HL-60 (cell line): ENCODE measurements at regions not wholly inside any gene's neighbourhood (a gene's known extent, or its start where the extent isn't known, plus 50 kb on each side); places are given as distances from the start of the nearest gene placed in this dataset.

Experiments
- CTCF ChIP-seq: IDR thresholded peaks from one replicate; pipeline ENCODE4 v1.5.1; 2011; ENCODE audit warnings: low read length, control low read depth, inconsistent platforms; ENCODE audit not compliant: insufficient read depth
- POLR2AphosphoS5 ChIP-seq: IDR thresholded peaks from 2 replicates; pipeline ENCODE4 v1.6.1; 2012; ENCODE audit warnings: low read depth

DNA sequence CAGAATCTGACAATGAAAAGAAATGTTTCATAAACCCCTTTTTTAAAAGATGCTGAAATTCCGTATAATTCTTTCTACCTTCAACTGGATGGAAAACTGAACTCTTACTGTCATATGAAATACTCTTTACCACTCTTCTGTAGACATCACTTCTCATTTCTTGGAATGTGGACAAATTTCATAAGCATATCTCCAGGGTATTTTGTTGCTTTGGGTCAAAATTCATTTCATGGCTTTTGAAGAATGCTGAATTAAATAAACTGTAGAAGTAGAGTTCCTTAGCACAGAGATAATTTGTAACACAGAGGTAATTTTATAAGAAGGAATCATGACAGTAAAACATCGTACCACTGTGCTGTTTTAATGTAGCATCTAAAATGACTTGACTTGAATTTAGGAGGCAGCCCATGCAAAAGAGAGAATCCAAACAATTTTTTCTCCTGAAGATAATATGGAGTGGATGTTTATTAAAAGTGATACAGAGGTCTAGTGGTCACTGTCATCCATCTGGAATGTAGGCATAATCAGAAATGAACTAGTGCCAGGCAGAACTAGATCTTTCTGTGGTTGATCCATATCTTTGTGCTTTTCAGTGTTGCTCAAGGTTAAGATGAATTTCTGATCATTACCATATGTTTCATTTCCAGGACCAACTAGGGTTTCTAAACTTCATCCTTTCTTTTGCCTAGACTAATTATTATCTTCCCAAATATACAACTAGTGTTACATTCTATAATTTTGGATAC, 492.0 kb downstream of the KIF20B start:
- TF ChIP-seq CTCF (no peak), POLR2AphosphoS5 (no peak)
